SU-DHL-6 (cell line): ENCODE measurements at regions not wholly inside any gene's neighbourhood (a gene's known extent, or its start where the extent isn't known, plus 50 kb on each side); places are given as distances from the start of the nearest gene placed in this dataset.

ENCODE experiments used
- H2AFZ ChIP-seq: fragments of 200-600 bp; sonication (generic); 2 replicates; pipeline ENCODE4 v1.6.1; 2014; ENCODE audit warnings: low read depth, mild to moderate bottlenecking, moderate library complexity, mixed read lengths, antibody characterized with exemption, low read length; ENCODE audit not compliant: severe bottlenecking
- H3F3A ChIP-seq: fragments of 200-600 bp; shearing (Covaris generic); 2 replicates; pipeline ENCODE4 v1.6.0; 2016; ENCODE audit warnings: antibody characterized with exemption, mild to moderate bottlenecking; ENCODE audit not compliant: insufficient read depth
- H3K27ac ChIP-seq: fragments of 200-600 bp; sonication (generic); 2 replicates; pipeline ENCODE4 v1.5.1; 2016; ENCODE audit warnings: low read depth, mild to moderate bottlenecking, low read length, moderate library complexity, mixed read lengths
- H3K27me3 ChIP-seq: fragments of 200-600 bp; sonication (generic), shearing (Covaris generic); 2 replicates; pipeline ENCODE4 v1.6.0; 2014; ENCODE audit warnings: mild to moderate bottlenecking, low read length
- H3K36me3 ChIP-seq: fragments of 200-600 bp; sonication (generic); 2 replicates; pipeline ENCODE4 v1.6.1; 2014; ENCODE audit warnings: mild to moderate bottlenecking, low read length, mixed read lengths
- H3K4me2 ChIP-seq: fragments of 300-600, 200-600 bp; shearing (Covaris generic), sonication (generic); 2 replicates; pipeline ENCODE4 v1.6.0; 2014; ENCODE audit warnings: low read length, low read depth, mild to moderate bottlenecking; ENCODE audit not compliant: poor library complexity, severe bottlenecking
- H3K4me3 ChIP-seq: fragments of 200-600 bp; sonication (generic); 2 replicates; pipeline ENCODE4 v1.5.1; 2014; ENCODE audit warnings: antibody characterized with exemption, low read length, mild to moderate bottlenecking, mixed read lengths; ENCODE audit not compliant: insufficient read depth, poor library complexity, severe bottlenecking
- H3K79me2 ChIP-seq: fragments of 200-600 bp; sonication (generic); 2 replicates; pipeline ENCODE4 v1.6.1; 2014; ENCODE audit warnings: mild to moderate bottlenecking, low read length, moderate library complexity; ENCODE audit not compliant: insufficient read depth
- H3K9ac ChIP-seq: fragments of 200-600 bp; sonication (generic); 2 replicates; pipeline ENCODE4 v1.7.0; 2014; ENCODE audit warnings: mild to moderate bottlenecking, low read length
- H3K9me2 ChIP-seq: fragments of 200-600 bp; sonication (generic); replicated peaks from 2 replicates; pipeline ENCODE4 v1.6.1; 2014; ENCODE audit warnings: low read length; ENCODE audit not compliant: insufficient read depth
- H3K9me3 ChIP-seq: fragments of 200-600 bp; sonication (generic); 2 replicates; pipeline ENCODE4 v1.6.1; 2014; ENCODE audit warnings: low read length, mixed read lengths; ENCODE audit not compliant: insufficient read depth
- H4K20me1 ChIP-seq: fragments of 200-600 bp; sonication (generic); 2 replicates; pipeline ENCODE4 v1.6.1; 2014; ENCODE audit warnings: low read depth, mild to moderate bottlenecking, antibody characterized with exemption, low read length, moderate library complexity, mixed read lengths
- CTCF ChIP-seq: fragments of 200-600 bp; sonication (generic); IDR thresholded peaks from one replicate; pipeline ENCODE4 v1.5.1; 2017; ENCODE audit warnings: antibody characterized with exemption, mild to moderate bottlenecking, low read length, moderate library complexity; ENCODE audit not compliant: insufficient read depth, poor library complexity, severe bottlenecking
- EZH2phosphoT487 ChIP-seq: fragments of 200-600 bp; sonication (generic), shearing (Covaris generic); conservative IDR thresholded peaks from 2 replicates; pipeline ENCODE4 v1.6.1; 2018; ENCODE audit warnings: mild to moderate bottlenecking, antibody characterized with exemption, low read length, moderate library complexity, mixed read lengths

GRCh38 chr1:88433556-88433955 lies 250.5 kb upstream of the PKN2 start:
- H3K9me3 ChIP-seq, result no peaks in the 10 kb centered on the region
- TF ChIP-seq CTCF (no peak), EZH2phosphoT487 (no peak)
- H3K4me3 ChIP-seq, result no peak overlapping the region
- H3K27ac ChIP-seq, result no peak overlapping the region
- H3K9me2 ChIP-seq, result no peaks in the 10 kb centered on the region
- H4K20me1 ChIP-seq, result no peaks in the 10 kb centered on the region
- H3K79me2 ChIP-seq, result no peaks in the 10 kb centered on the region
- H3K27me3 ChIP-seq, result no peaks in the 10 kb centered on the region; the same call in 1 of the 2 replicates
- no peak overlapping the region for H3K9ac ChIP-seq
- H3K36me3 ChIP-seq, result no peaks in the 10 kb centered on the region
- H2AFZ ChIP-seq, result no peak overlapping the region
- H3K4me2 ChIP-seq, result no peak overlapping the region
- H3F3A ChIP-seq, result no peaks in the 10 kb centered on the region

GRCh38 chr1:88434836-88435235 lies 249.2 kb upstream of the PKN2 start:
- TF ChIP-seq CTCF (no peak), EZH2phosphoT487 (no peak)
- Histone ChIP-seq H3K36me3 (no peaks in the 10 kb centered on the region), H3K9ac (no peak overlapping the region), H3K9me3 (no peaks in the 10 kb centered on the region), H3F3A (no peaks in the 10 kb centered on the region), H3K4me2 (no peak overlapping the region), H2AFZ (no peak overlapping the region), H3K27me3 (no peaks in the 10 kb centered on the region; the same call in 1 of the 2 replicates), H4K20me1 (no peaks in the 10 kb centered on the region), H3K79me2 (no peaks in the 10 kb centered on the region), H3K4me3 (no peak overlapping the region), H3K9me2 (no peaks in the 10 kb centered on the region), H3K27ac (no peak overlapping the region)

GRCh38 chr1:88441022-88441421 lies 243.1 kb upstream of the PKN2 start:
- Histone ChIP-seq H3K9ac (no peak overlapping the region), H3K36me3 (no peaks in the 10 kb centered on the region), H3K27me3 (no peaks in the 10 kb centered on the region; the same call in 1 of the 2 replicates), H3K27ac (no peak overlapping the region), H3K9me2 (no peaks in the 10 kb centered on the region), H4K20me1 (no peaks in the 10 kb centered on the region), H2AFZ (no peak overlapping the region), H3K4me3 (no peak overlapping the region), H3F3A (no peaks in the 10 kb centered on the region), H3K4me2 (no peak overlapping the region), H3K79me2 (no peaks in the 10 kb centered on the region), H3K9me3 (no peaks in the 10 kb centered on the region)
- TF ChIP-seq EZH2phosphoT487, result no peak
- TF ChIP-seq CTCF, result no peak
